ENCODE measurements at regions not wholly inside any gene's neighbourhood (a gene's known extent, or its start where the extent isn't known, plus 50 kb on each side); places are given as distances from the start of the nearest gene placed in this dataset.

DNA sequence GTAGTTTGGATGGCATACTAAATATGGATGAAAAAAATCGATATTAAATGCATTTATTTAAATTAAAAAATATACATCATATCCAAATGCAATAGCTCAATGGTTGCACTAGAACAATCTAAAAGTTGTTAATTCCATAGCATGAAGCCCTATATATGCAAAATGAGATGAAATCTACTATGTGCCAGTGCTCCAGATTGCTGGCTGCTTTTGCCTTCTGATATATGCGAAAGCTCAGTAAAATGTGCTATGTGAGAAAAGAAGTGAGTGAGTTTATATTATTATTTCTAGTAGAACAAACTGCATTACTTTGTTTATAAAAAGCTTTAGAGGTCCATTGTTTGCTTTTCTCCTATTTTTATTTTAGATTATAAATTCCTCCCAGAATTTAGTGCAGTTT lies 186.7 kb downstream of the MAT2B start:
- Histone ChIP-seq H3K36me3 (ENCODE audit: low read length) (no peaks in the 10 kb centered on the region), H3F3A (ENCODE audit: insufficient read depth) (no peaks in the 10 kb centered on the region), H3K9me3 (ENCODE audit: insufficient read depth, low read length) (no peaks in the 10 kb centered on the region), H4K20me1 (ENCODE audit: low read depth, low read length) (no peaks in the 10 kb centered on the region), H2AFZ (ENCODE audit: low read depth, low read length, severe bottlenecking) (no peak overlapping the region), H3K9me2 (replicated peaks; ENCODE audit: insufficient read depth, low read length) (no peaks in the 10 kb centered on the region), H3K79me2 (ENCODE audit: insufficient read depth, low read length) (no peaks in the 10 kb centered on the region), H3K4me2 (ENCODE audit: low read depth, low read length, poor library complexity, severe bottlenecking) (no peak overlapping the region), H3K9ac (ENCODE audit: low read length) (no peak overlapping the region), H3K27me3 (ENCODE audit: low read length) (no peaks in the 10 kb centered on the region), H3K4me3 (ENCODE audit: insufficient read depth, low read length, poor library complexity, severe bottlenecking) (no peak overlapping the region), H3K27ac (ENCODE audit: low read depth, low read length) (no peak overlapping the region)
- TF ChIP-seq, protein P1, sequence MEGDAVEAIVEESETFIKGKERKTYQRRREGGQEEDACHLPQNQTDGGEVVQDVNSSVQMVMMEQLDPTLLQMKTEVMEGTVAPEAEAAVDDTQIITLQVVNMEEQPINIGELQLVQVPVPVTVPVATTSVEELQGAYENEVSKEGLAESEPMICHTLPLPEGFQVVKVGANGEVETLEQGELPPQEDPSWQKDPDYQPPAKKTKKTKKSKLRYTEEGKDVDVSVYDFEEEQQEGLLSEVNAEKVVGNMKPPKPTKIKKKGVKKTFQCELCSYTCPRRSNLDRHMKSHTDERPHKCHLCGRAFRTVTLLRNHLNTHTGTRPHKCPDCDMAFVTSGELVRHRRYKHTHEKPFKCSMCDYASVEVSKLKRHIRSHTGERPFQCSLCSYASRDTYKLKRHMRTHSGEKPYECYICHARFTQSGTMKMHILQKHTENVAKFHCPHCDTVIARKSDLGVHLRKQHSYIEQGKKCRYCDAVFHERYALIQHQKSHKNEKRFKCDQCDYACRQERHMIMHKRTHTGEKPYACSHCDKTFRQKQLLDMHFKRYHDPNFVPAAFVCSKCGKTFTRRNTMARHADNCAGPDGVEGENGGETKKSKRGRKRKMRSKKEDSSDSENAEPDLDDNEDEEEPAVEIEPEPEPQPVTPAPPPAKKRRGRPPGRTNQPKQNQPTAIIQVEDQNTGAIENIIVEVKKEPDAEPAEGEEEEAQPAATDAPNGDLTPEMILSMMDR (IDR thresholded peaks at IDR 0.05; ENCODE audit: insufficient read depth, low read length, poor library complexity, severe bottlenecking), result no peak
- no peak for TF ChIP-seq EZH2phosphoT487 (conservative IDR thresholded peaks at IDR 0.05; ENCODE audit: low read length)

DNA sequence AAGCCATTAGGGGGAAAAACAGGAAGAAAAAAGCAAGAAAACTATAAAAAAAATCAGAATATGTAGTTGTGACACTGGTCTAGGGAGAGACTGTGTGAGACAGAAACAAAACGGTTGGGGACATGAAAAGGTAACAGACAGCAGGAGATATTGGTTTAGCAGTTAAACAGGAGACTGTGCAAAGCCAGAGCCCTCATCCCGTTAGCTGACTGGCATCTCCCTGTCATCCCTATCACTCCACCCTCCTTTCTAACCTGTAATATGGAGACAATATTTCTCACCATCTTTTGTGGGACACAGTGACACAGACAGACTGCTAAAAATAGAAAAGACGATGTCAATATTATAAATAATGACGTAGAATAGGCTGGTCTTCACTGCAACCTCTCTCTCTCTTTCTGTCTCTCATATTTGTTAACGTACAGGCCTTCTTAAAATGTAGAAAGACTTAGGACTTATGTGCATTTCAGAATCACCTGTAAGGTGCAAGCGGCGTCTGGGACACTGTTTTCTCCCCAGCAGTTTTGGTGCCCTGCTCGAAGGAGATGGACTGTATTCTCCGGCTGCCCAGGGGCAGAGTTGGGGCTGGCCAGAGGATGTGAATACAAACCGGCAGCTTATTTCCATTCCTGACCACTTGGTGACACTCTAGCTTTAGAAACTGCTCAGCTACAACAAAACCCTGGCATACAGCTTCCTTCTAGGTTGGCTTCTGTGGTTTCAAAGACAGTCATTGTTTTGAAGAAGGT lies 190.6 kb downstream of the MAT2B start:
- no peaks in the 10 kb centered on the region for H3F3A ChIP-seq (ENCODE audit: insufficient read depth)
- no peak overlapping the region for H3K4me2 ChIP-seq (ENCODE audit: low read depth, low read length, poor library complexity, severe bottlenecking)
- peaks cover under 1% of the 10 kb centered on the region; the same call in 1 of the 2 replicates for H3K27me3 ChIP-seq (ENCODE audit: low read length)
- H3K36me3 ChIP-seq (ENCODE audit: low read length), result no peaks in the 10 kb centered on the region
- H3K9me2 ChIP-seq (replicated peaks; ENCODE audit: insufficient read depth, low read length), result no peaks in the 10 kb centered on the region
- no peak overlapping the region for H3K27ac ChIP-seq (ENCODE audit: low read depth, low read length)
- no peaks in the 10 kb centered on the region for H3K9me3 ChIP-seq (ENCODE audit: insufficient read depth, low read length)
- H3K4me3 ChIP-seq (ENCODE audit: insufficient read depth, low read length, poor library complexity, severe bottlenecking), result no peak overlapping the region
- no peak overlapping the region for H3K9ac ChIP-seq (ENCODE audit: low read length)
- no peaks in the 10 kb centered on the region for H3K79me2 ChIP-seq (ENCODE audit: insufficient read depth, low read length)
- no peak overlapping the region for H2AFZ ChIP-seq (ENCODE audit: low read depth, low read length, severe bottlenecking)
- TF ChIP-seq, protein P1 (IDR thresholded peaks at IDR 0.05; ENCODE audit: insufficient read depth, low read length, poor library complexity, severe bottlenecking), result peak; percentile 42
- no peak for TF ChIP-seq EZH2phosphoT487 (conservative IDR thresholded peaks at IDR 0.05; ENCODE audit: low read length)
- H4K20me1 ChIP-seq (ENCODE audit: low read depth, low read length), result no peaks in the 10 kb centered on the region

DNA sequence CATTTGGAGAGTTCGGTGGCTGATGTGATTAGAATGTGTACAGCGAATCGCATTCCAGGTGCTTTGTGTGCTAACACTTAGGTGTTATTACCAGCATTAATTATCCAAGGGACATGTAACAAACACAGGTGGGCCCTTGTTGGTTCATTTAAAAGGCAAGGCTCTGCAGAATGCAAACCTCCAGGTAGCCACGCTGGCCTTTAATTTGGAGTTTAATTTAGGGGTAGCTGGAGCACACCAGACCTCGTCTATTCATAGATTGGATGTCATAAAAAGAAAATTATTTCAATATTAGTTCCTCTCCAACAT lies 191.1 kb downstream of the MAT2B start:
- no peaks in the 10 kb centered on the region for H3K79me2 ChIP-seq (ENCODE audit: insufficient read depth, low read length)
- H4K20me1 ChIP-seq (ENCODE audit: low read depth, low read length), result no peaks in the 10 kb centered on the region
- H3F3A ChIP-seq (ENCODE audit: insufficient read depth), result no peaks in the 10 kb centered on the region
- no peaks in the 10 kb centered on the region for H3K36me3 ChIP-seq (ENCODE audit: low read length)
- H3K27ac ChIP-seq (ENCODE audit: low read depth, low read length), result no peak overlapping the region
- no peak for TF ChIP-seq EZH2phosphoT487 (conservative IDR thresholded peaks at IDR 0.05; ENCODE audit: low read length)
- TF ChIP-seq, protein P1 (IDR thresholded peaks at IDR 0.05; ENCODE audit: insufficient read depth, low read length, poor library complexity, severe bottlenecking), result no peak
- H3K9ac ChIP-seq (ENCODE audit: low read length), result no peak overlapping the region
- no peak overlapping the region for H3K4me2 ChIP-seq (ENCODE audit: low read depth, low read length, poor library complexity, severe bottlenecking)
- H3K9me3 ChIP-seq (ENCODE audit: insufficient read depth, low read length), result no peaks in the 10 kb centered on the region
- H3K9me2 ChIP-seq (replicated peaks; ENCODE audit: insufficient read depth, low read length), result no peaks in the 10 kb centered on the region
- peaks cover 6% of the 10 kb centered on the region; the same call in 1 of the 2 replicates for H3K27me3 ChIP-seq (ENCODE audit: low read length)
- H3K4me3 ChIP-seq (ENCODE audit: insufficient read depth, low read length, poor library complexity, severe bottlenecking), result no peak overlapping the region
- no peak overlapping the region for H2AFZ ChIP-seq (ENCODE audit: low read depth, low read length, severe bottlenecking)

Data from SU-DHL-6 (cell line).